AG04450 (cell line): ENCODE measurements at regions not wholly inside any gene's neighbourhood (a gene's known extent, or its start where the extent isn't known, plus 50 kb on each side); places are given as distances from the start of the nearest gene placed in this dataset.

Source experiments
- CTCF ChIA-PET: fragments of 300-600, 350-600 bp; formaldehyde crosslinking; extraction: SDS; loops from one replicate; lab custom pipeline; 2022; ENCODE audit warnings: antibody characterized with exemption, inconsistent platforms; lab: Charles Lee
- POLR2A ChIA-PET: fragments of 350-600 bp; formaldehyde crosslinking; extraction: SDS; loops from one replicate; lab custom pipeline; 2021; ENCODE audit warnings: antibody characterized with exemption, inconsistent platforms; lab: Yijun Ruan, JAX
- DNase-seq: peaks from one replicate; pipeline ENCODE4 v3.0.0-alpha.2; 2011; ENCODE audit warnings: low read depth, low spot score
- H3K27ac ChIP-seq: one replicate; pipeline ENCODE4 v1.5.1; 2012; ENCODE audit warnings: low read depth, low read length, control low read depth
- H3K27me3 ChIP-seq: one replicate; pipeline ENCODE4 v1.6.0; 2012; ENCODE audit warnings: low read length; ENCODE audit not compliant: control insufficient read depth, insufficient read depth
- H3K4me3 ChIP-seq: 2 replicates; pipeline ENCODE4 v1.5.1; 2011; ENCODE audit warnings: mild to moderate bottlenecking, low read depth, low read length, control low read depth
- H3K9me3 ChIP-seq: 2 replicates; pipeline ENCODE4 v1.5.1; 2012; ENCODE audit warnings: low read length; ENCODE audit not compliant: control insufficient read depth, insufficient read depth
- CTCF ChIP-seq: IDR thresholded peaks from 2 replicates; pipeline ENCODE4 v1.5.1; 2011; ENCODE audit warnings: low read depth, low read length, control low read depth, inconsistent platforms

GRCh38 chr1:216925962-216926625, 202.9 kb upstream of the ESRRG start:
- CTCF ChIA-PET, result no interaction called here
- no peak for DNase-seq
- H3K27me3 ChIP-seq, result no peaks in the 10 kb centered on the region
- no peak overlapping the region for H3K27ac ChIP-seq
- H3K9me3 ChIP-seq, result no peaks in the 10 kb centered on the region
- POLR2A ChIA-PET, result no interaction called here
- TF ChIP-seq CTCF, result no peak
- H3K4me3 ChIP-seq, result no peak overlapping the region

GRCh38 chr1:216924732-216925131, 201.5 kb upstream of the ESRRG start:
- DNase-seq, result no peak
- no peak for TF ChIP-seq CTCF

GRCh38 chr1:216923601-216924000, 200.4 kb upstream of the ESRRG start:
- ChIA-PET CTCF (no interaction called here), POLR2A (no interaction called here)
- Histone ChIP-seq H3K27ac (no peak overlapping the region), H3K4me3 (no peak overlapping the region), H3K27me3 (no peaks in the 10 kb centered on the region), H3K9me3 (no peaks in the 10 kb centered on the region)
- no peak for TF ChIP-seq CTCF
- no peak for DNase-seq

More at GRCh38 chr1:216924732-216925131, 201.5 kb upstream of the ESRRG start:
- CTCF ChIA-PET, result no interaction called here
- POLR2A ChIA-PET, result no interaction called here
- Histone ChIP-seq H3K27ac (no peak overlapping the region), H3K9me3 (no peaks in the 10 kb centered on the region), H3K4me3 (no peak overlapping the region), H3K27me3 (no peaks in the 10 kb centered on the region)

GRCh38 chr1:216922406-216922805, 199.2 kb upstream of the ESRRG start:
- no peak for TF ChIP-seq CTCF
- DNase-seq, result no peak
- ChIA-PET POLR2A (no interaction called here), CTCF (no interaction called here)
- Histone ChIP-seq H3K27ac (no peak overlapping the region), H3K9me3 (no peaks in the 10 kb centered on the region), H3K4me3 (no peak overlapping the region), H3K27me3 (no peaks in the 10 kb centered on the region)

- POLR2A ChIA-PET, result no interaction called here
- no peak for TF ChIP-seq CTCF
- Histone ChIP-seq H3K27ac (no peak overlapping the region), H3K4me3 (no peak overlapping the region), H3K27me3 (no peaks in the 10 kb centered on the region), H3K9me3 (no peaks in the 10 kb centered on the region)
- CTCF ChIA-PET, result no interaction called here
- no peak for DNase-seq
Observed at GRCh38 chr1:216921866-216922265, 198.6 kb upstream of the ESRRG start.
